Retinal pigment epithelial cell (primary cell): ENCODE measurements at regions not wholly inside any gene's neighbourhood (a gene's known extent, or its start where the extent isn't known, plus 50 kb on each side); places are given as distances from the start of the nearest gene placed in this dataset.

ENCODE experiments used
- DNase-seq: peaks from one replicate; pipeline ENCODE4 v3.0.0-alpha.2; 2010; ENCODE audit warnings: low read depth
- H3K4me3 ChIP-seq: 2 replicates; pipeline ENCODE4 v1.5.1; 2011; ENCODE audit warnings: mild to moderate bottlenecking, low read length, control low read depth, moderate library complexity
- TF ChIP-seq, protein P1 (sequence below): conservative IDR thresholded peaks from 2 replicates; pipeline ENCODE4 v1.5.1; 2011; ENCODE audit warnings: low read depth, low read length, control low read depth, inconsistent platforms

DNA sequence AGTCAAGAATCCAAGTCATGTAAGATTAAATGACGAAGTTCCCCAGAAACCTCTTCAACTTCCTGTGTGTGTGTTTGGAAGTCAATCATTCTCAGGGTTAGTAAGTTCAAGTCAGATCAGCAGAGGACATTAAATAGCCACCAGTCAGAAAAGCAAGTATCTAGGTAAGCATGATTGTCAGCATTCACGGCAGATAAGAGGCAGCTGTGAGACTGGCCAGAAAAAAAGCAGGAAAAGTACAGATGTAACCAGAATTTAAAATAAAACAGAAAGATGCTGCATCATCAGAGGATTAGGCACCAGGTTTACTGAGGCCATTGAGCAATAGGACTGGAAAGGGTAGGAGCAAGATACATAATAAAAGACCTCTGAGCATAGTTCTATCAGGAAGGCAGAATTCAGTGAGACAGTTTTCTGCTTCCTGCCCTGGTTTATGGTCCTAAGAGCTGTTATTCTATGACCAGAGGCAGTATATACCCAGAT lies 606.9 kb downstream of the FSCB start:
- no peak overlapping the region for H3K4me3 ChIP-seq
- no peak for DNase-seq
- TF ChIP-seq, protein P1, sequence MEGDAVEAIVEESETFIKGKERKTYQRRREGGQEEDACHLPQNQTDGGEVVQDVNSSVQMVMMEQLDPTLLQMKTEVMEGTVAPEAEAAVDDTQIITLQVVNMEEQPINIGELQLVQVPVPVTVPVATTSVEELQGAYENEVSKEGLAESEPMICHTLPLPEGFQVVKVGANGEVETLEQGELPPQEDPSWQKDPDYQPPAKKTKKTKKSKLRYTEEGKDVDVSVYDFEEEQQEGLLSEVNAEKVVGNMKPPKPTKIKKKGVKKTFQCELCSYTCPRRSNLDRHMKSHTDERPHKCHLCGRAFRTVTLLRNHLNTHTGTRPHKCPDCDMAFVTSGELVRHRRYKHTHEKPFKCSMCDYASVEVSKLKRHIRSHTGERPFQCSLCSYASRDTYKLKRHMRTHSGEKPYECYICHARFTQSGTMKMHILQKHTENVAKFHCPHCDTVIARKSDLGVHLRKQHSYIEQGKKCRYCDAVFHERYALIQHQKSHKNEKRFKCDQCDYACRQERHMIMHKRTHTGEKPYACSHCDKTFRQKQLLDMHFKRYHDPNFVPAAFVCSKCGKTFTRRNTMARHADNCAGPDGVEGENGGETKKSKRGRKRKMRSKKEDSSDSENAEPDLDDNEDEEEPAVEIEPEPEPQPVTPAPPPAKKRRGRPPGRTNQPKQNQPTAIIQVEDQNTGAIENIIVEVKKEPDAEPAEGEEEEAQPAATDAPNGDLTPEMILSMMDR = no peak

DNA sequence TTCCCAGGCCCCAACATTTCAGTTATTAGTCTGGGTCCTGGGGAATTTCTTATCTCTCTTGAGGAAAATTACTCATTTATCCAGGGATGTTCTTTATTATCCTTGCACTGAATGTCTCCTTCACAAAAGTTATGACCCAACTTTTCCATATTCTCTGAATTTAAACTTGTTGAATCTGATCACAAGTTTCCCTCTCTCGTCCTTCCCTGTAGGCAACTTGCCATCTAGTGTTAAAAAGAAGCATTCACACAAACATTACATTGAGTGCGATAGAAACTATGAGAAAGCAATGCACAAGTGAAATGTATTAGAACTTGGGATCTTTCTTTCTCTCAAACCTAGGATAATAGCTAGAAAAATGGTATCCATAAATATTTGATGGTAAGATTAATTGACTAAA lies 608.4 kb downstream of the FSCB start:
- DNase-seq = no peak
- TF ChIP-seq, protein P1 = peak; percentile 34
- H3K4me3 ChIP-seq = no peak overlapping the region

DNA sequence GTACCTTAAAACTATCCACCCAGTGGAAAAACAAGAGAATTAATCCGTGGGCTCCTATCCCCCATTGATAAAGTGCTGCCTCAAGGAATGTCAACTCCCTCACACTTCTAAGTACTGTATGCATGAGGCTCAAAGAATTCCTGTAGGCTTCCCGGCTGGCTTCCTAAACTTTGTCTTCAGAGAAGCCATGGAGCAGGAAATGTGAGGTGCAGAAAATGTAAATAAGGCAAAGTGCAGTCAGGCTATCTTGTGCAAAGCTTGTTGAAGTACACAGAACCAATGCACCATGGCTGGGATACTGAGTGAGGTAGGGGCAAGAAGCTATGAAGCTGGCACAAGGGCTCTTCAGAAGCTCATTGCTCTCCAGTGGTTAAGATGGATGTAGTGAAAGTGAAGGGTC lies 611.0 kb downstream of the FSCB start:
- H3K4me3 ChIP-seq = no peak overlapping the region

DNA sequence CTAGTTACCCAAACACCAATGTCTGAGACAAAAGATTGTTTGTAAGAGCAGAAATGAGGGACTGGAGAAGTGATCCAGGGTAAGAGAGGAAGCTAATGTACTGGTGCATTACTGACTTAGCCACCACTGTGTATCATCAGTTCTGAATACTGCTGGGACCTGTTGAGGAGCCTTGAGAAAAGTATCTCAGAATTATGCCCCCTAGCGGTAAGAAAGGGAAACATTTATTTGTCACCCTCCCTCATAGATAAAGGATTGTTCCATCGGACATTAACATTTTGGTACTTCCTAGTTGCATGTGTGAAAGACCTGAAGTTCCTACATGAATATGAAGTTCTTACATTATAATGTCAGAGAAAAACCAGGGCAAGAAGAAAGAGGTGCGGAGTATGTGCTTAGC lies 612.5 kb downstream of the FSCB start:
- H3K4me3 ChIP-seq = no peak overlapping the region
- TF ChIP-seq, protein P1 = peak; percentile 51
- no peak for DNase-seq

More for the DNA sequence above, 611.0 kb downstream of the FSCB start:
- no peak for DNase-seq
- TF ChIP-seq, protein P1 = no peak

DNA sequence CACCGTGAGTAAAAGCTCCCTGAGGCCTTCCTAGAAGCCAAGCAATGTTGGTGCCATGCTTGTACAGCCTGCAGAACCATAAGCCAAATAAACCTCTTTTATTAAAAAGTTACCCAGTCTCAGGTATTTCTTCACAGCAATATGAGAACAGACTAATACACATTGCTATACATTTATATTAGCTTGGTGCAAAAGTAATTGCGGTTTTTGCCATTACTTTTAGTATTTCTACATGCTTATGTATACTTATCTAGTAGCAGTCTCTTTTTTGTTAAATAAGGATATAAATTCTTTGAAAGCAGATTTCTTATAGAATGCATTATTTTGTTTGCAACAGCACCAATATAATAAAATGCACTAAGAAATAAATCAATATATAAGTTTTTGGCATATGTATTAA lies 619.6 kb downstream of the FSCB start:
- DNase-seq = no peak
- TF ChIP-seq, protein P1 = no peak
- H3K4me3 ChIP-seq = no peak overlapping the region

DNA sequence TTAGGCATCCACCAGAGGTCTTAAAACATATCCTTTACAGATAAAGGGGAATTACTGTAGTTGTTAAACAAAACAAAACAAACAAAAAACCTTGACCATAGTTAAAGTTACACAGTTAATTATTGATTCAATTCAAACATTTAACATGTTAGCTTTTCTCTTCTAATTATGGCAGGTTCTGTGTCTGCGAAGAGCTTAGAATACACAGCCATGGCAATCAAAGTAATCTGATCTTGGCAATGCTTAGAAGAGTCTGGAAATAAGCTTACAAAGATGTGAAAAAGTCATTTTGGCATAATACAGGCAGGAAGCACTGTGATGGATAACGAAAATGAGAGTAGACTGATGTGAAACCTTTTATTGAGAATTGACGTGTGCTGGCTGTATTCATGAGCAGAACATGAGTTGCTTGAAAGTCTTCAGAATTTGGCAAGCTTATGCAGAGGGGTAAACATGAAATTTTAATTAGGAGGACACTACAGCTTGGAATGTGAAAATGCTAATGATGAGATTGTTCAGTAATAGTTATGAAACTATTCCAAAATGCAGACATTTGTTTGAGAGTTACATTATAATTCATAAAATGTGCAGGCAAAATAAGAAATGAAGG lies 629.6 kb downstream of the FSCB start:
- TF ChIP-seq, protein P1 = no peak
- H3K4me3 ChIP-seq = no peak overlapping the region
- peak; percentile 16 for DNase-seq
